HG02763 (cell line): ENCODE measurements at regions not wholly inside any gene's neighbourhood (a gene's known extent, or its start where the extent isn't known, plus 50 kb on each side); places are given as distances from the start of the nearest gene placed in this dataset.
"Not testable (repeated sequence)": the region's sequence is repeated elsewhere in the genome, so short reads cannot be mapped to it uniquely, and the experiment has no call there.

Source experiments
- ATAC-seq: cut with Tn5 transposase; IDR thresholded peaks from one replicate; pipeline ENCODE4 v1.9.1; 2021; ENCODE audit warnings: mild to moderate bottlenecking, moderate library complexity; ENCODE audit not compliant: unreplicated experiment

- ATAC-seq, result no peak
Measured at GRCh38 chr4:159639671-159640323, 536.9 kb downstream of the RAPGEF2 start.

DNA sequence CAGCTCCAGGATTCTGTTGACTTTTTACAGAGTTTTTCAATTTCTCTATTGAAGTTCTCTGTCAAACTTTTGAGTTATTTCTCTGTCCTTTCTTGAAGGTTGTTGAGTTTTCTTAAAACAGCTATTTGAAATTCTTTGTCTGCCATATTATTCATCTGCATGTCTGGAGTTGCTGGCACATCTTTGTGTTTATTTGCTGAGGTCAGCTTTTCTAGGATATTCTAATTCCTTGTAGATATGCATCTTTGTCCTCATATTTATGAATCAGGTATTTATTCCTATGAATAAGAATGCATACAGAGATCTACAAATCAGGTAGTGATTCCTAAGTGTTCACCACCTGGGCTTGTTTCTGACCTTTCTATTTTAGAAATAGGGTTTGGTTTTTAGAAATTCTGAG, 546.4 kb downstream of the RAPGEF2 start:
- ATAC-seq, result no peak

- no peak for ATAC-seq
Measured at GRCh38 chr4:159652871-159653270, 550.0 kb downstream of the RAPGEF2 start.

DNA sequence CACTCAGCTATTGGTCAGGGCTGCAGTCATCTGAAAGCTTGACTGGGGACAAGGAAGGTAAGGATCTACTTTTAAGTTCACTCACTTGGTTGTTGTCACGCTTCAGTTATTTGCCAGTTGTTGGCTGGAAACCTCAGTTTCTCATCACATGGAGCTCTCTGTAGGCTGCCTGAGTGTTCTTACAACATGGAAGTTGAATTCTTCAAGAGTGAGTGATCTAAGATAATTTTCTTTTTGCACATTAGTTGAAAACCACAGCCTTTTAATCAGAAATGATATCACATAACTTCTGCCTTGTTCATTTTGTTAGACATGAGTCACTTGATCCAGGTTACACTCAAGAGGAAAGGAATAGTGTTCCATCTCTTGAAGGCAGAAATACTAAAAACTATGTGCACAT, 552.7 kb downstream of the RAPGEF2 start:
- ATAC-seq, result no peak

DNA sequence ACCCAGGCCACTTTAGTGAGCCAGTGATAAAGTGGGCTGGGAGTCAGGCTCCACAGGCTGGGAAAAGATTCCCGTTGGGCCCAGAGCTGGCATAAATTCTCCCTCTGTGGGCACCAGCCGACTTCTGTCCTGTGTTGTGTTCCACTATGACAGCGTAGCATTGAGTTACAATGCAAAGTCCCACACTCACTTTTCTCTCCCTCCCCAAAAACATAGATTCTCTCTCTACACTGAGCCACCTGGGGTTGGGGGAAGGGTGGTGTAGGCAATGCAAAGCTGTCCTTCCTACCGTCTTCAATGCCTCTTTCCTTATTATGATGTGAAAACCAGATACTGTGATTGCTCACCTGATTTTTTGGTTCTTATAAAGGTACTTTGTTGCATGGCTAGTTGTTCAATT, 566.2 kb downstream of the RAPGEF2 start:
- no peak for ATAC-seq

- no peak for ATAC-seq
Measured at GRCh38 chr4:159673221-159673620, 570.3 kb downstream of the RAPGEF2 start.

DNA sequence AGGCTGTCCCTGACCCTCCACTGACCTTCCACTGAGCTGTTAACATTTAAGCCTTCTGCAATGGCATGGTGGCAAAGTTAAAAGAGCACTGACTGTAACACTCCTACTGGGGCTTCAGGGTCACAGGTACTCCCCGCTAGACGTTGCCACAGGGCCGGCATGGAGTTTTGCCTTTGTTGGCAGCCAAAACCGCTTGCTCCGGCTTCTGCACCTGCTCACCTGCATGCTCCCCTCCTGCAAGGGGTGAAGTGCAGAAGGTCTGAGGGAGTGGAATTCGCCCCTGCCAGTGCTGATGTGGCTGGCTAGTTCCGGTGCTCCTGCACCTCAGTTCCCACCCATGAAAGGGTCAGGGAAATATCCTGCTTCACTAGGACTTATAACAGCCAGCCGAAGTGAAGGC, 571.4 kb downstream of the RAPGEF2 start:
- ATAC-seq, result no peak

- no peak for ATAC-seq
Measured at GRCh38 chr4:159677521-159677920, 574.6 kb downstream of the RAPGEF2 start.

DNA sequence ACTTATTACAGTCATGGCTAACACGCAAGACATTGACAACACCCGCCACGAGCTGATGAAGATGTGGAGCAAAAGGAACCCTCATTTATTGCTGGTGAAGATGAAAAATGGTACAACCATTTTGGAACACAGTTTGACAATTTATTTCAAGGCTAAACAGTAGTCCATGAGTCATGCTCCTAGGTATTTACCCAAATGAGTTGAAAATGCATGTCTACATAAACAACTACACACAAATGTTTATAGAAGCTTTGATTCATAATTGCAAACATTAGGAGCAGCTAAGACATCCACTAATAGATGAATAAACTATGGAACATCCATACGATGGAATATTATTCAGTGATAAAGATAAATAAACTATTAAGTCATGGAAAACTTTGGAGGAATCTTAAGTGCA, 580.1 kb downstream of the RAPGEF2 start:
- no peak for ATAC-seq

GRCh38 chr4:159684061-159684460, 581.2 kb downstream of the RAPGEF2 start:
- ATAC-seq, result no peak

DNA sequence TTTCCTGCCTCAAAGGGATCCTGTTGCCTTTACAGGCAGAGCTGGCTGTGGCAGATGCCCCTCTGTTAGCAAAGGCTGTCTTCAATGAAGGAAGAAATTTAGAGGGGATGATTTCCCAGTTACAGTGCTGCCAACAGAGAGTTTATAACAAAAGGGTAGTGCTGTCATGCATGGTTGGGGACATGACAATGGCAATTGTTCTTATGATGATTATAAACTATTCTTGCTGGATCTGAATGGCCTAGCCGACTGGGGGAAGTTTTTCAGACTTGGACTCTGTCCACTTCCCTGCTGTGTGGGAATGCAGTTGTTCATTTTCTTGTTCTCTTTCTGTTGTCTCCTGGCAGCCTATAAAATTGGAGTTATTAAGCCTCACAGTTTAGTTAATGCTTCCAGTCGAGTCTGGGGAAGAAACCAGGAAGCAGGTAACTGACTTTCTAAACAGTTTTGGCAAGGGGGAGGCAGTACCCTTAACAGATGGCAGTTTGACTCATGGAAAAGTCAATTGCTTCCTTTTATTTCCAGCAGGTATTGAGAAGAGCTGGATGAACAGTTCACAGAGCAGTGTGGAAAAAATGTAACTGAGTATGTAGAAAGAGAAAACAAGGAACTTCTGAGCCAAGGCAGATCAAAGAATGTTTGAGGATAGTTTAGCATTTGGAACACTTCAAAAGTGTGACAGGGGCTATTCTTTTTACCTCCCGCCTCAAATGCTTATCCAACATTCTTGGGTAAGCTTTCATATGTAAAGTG, 582.6 kb downstream of the RAPGEF2 start:
- no peak for ATAC-seq

- no peak for ATAC-seq
Measured at GRCh38 chr4:159689526-159689925, 586.6 kb downstream of the RAPGEF2 start.

DNA sequence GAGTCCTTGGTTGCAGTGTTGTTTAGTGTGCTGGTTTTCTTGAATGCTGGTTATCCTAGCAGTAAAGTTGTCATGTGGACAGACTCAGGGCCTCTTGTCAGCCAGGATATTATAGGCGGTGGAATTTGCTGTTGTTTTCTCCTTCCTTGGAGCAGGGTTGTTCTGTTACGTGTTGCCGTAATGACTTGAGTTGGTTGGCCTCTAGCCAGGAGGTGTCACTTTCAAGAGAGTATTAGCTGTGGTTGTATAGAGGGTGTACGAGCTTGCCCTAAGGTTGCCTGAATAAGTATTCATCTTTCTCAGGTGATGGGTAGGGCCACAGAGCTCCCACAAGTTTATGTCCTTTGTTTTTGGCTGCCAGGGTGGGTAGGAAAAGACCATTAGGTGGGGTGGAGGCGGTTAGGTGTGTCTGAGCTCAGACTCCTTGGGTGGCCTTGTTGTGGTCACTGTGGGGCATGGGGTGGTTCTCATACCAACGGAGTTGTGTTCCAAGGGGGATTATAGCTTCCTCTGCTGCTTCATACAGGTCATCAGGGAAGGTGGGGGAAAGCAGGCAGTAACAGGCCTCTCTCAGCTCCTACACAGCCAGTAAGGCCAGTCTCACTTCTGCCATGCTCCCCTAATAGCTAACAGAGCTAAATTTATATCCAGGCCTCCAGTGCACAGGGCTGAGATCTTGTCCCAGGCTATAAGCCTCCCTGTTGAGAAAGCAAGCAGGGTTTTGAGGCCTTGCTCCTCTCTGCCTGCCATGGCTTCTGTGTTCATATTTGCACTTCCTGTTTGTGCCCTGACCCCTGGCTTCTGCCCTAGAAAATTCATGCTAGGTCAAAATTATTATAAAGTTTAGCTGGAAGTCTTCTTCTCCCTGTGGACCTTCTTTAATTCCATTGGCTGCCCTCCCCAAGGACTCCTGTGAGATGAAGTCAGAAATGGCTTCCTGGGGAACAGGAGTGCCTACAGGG, 594.7 kb downstream of the RAPGEF2 start:
- ATAC-seq, result no peak

- ATAC-seq, result no peak
Measured at GRCh38 chr4:159698336-159698735, 595.5 kb downstream of the RAPGEF2 start.

DNA sequence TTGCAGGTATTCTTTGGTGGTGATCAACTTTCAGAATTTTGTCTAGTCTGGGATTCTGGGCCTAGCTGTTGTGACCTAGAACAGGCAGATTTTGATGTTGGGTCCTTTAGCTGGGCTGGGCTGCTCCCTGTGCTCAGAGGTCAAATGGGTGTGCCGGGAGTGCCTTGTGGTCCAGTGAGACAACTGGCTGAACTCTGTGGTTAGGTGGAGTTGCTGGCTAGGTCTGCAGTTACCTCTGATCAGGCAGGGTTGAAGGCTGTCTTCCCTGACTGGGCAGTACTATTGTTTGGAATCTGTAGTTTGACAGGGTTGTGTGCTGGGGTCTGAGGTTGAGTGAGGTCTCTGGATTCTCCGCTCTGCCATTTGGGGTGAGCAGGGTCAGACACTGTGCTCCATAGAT, 599.3 kb downstream of the RAPGEF2 start:
- ATAC-seq, result no peak

DNA sequence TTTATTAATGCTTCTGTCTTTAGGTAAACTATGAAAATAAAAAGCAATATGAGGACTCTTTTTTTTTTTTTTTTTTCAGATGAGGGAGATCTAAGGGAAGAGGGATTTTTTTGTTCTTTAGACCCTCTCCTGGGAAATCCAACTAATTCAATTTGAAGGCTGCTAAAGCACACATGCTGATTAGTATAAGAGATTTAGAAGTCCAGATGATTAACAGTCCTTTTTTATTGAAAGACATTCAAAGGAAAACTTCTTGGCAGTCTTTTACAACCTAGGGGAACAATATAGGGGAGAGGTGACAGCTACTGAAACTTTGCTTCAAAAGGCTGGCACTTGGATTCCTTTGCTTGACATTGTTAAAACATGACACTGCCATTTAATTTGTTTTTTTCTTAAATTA, 602.5 kb downstream of the RAPGEF2 start:
- no peak for ATAC-seq

DNA sequence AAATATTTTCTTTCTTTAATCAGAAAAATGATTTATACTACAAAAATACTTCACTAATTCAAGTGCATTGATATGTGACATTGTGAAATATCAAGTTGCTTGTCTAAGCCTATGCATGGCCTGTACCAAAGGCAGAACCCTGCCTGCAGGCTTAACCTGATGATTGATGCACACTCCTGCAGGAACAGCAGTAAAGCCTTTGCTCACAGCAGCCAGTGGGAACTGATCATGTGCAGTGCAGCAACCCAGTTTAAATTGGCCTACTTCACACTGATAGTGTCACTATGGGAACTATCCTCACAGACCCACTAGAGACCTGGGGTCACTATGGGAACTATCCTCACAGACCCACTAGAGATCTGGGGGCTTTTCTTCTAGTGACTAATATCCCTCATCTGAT, 603.8 kb downstream of the RAPGEF2 start:
- ATAC-seq, result no peak

- not testable (repeated sequence) for ATAC-seq
Measured at GRCh38 chr4:159715180-159715579, 612.3 kb downstream of the RAPGEF2 start.

- ATAC-seq, result no peak
Measured at GRCh38 chr4:159719531-159719930, 616.7 kb downstream of the RAPGEF2 start.

DNA sequence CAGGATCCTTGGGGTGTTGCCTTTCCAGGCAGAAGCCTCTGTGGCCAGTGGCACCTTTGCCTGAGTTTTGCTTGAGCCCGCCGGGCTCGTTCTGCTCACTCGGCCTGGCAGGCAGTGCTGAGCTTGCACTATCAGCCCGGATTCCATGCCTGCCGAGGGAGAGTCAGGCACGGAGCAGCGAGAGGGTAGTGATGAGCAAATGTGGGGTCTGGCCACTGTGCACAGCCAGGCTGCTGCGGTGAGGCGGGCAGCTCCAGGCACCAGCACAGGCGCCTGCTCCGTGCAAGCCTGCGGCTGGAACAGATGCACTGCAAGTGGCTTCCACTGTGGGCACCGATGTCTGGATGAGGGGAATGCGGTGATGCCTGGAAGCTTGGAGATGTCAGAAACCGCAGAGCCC, 619.2 kb downstream of the RAPGEF2 start:
- no peak for ATAC-seq

- ATAC-seq, result no peak
Measured at GRCh38 chr4:159722918-159723317, 620.0 kb downstream of the RAPGEF2 start.
